Muscle layer of colon (tissue), 2 donors: ENCODE measurements at regions not wholly inside any gene's neighbourhood (a gene's known extent, or its start where the extent isn't known, plus 50 kb on each side); places are given as distances from the start of the nearest gene placed in this dataset.

Source experiments
- H3K27ac ChIP-seq: one replicate; pipeline ENCODE4 v1.7.0; 2013; ENCODE audit warnings: low read depth, mild to moderate bottlenecking, low read length, moderate library complexity
- H3K27me3 ChIP-seq, 2 donors: one replicate each; pipeline ENCODE4 v1.7.0; 2013; ENCODE audit warnings: low read length in 2 of 2, mild to moderate bottlenecking in 2 of 2; ENCODE audit not compliant: insufficient read depth in 2 of 2, control insufficient read depth in 1 of 2
- H3K36me3 ChIP-seq: one replicate; pipeline ENCODE4 v1.7.0; 2013; ENCODE audit warnings: mild to moderate bottlenecking, low read length; ENCODE audit not compliant: insufficient read depth
- H3K4me1 ChIP-seq: one replicate; pipeline ENCODE4 v1.7.0; 2013; ENCODE audit warnings: mild to moderate bottlenecking, low read length; ENCODE audit not compliant: insufficient read depth
- H3K4me3 ChIP-seq, 2 donors: one replicate each; pipeline ENCODE4 v1.7.0; 2013; ENCODE audit warnings: low read length in 2 of 2, low read depth in 1 of 2, mild to moderate bottlenecking in 1 of 2, moderate library complexity in 1 of 2
- H3K9ac ChIP-seq: one replicate; pipeline ENCODE4 v1.7.0; 2013; ENCODE audit warnings: low read length
- H3K9me3 ChIP-seq: one replicate; pipeline ENCODE4 v1.7.0; 2013; ENCODE audit warnings: mild to moderate bottlenecking, low read length
- donor health status: abdominal sarcoma.
- donor health status: Adenocarcinoma of cecum.

GRCh38 chr12:123036466-123037285, 56.2 kb downstream of the ARL6IP4 start:
- H3K4me3 ChIP-seq, result no peak overlapping the region
- H3K4me1 ChIP-seq, result peaks cover 2% of the 10 kb centered on the region
- H3K9ac ChIP-seq, result no peak overlapping the region
- H3K9me3 ChIP-seq, result no peaks in the 10 kb centered on the region
- peaks cover 15% of the 10 kb centered on the region for H3K36me3 ChIP-seq
- no peak overlapping the region for H3K27ac ChIP-seq
- H3K27me3 ChIP-seq, result no peaks in the 10 kb centered on the region

- Histone ChIP-seq H3K9me3 (no peaks in the 10 kb centered on the region), H3K4me3 (no peak overlapping the region), H3K27me3 (no peaks in the 10 kb centered on the region), H3K36me3 (peaks cover 15% of the 10 kb centered on the region), H3K27ac (no peak overlapping the region), H3K4me1 (no peaks in the 10 kb centered on the region), H3K9ac (no peak overlapping the region)
Observed at GRCh38 chr12:123035841-123036240, 55.4 kb downstream of the ARL6IP4 start.

- Histone ChIP-seq H3K27me3 (no peaks in the 10 kb centered on the region), H3K36me3 (peaks cover 15% of the 10 kb centered on the region), H3K27ac (no peak overlapping the region), H3K9ac (no peak overlapping the region), H3K4me3 (no peak overlapping the region), H3K9me3 (no peaks in the 10 kb centered on the region), H3K4me1 (no peaks in the 10 kb centered on the region)
Observed at GRCh38 chr12:123034865-123035264, 54.4 kb downstream of the ARL6IP4 start.

GRCh38 chr12:123034022-123034541, 53.6 kb downstream of the ARL6IP4 start:
- H3K36me3 ChIP-seq, result peaks cover 15% of the 10 kb centered on the region
- no peaks in the 10 kb centered on the region for H3K27me3 ChIP-seq
- no peak overlapping the region for H3K9ac ChIP-seq
- H3K9me3 ChIP-seq, result no peaks in the 10 kb centered on the region
- no peak overlapping the region for H3K27ac ChIP-seq
- no peak overlapping the region for H3K4me3 ChIP-seq
- H3K4me1 ChIP-seq, result no peaks in the 10 kb centered on the region

GRCh38 chr12:123033392-123034021, 53.0 kb downstream of the ARL6IP4 start:
- H3K9me3 ChIP-seq, result no peaks in the 10 kb centered on the region
- no peaks in the 10 kb centered on the region for H3K27me3 ChIP-seq
- H3K27ac ChIP-seq, result no peak overlapping the region
- H3K4me3 ChIP-seq, result no peak overlapping the region
- H3K9ac ChIP-seq, result no peak overlapping the region
- H3K36me3 ChIP-seq, result peaks cover 16% of the 10 kb centered on the region
- H3K4me1 ChIP-seq, result no peaks in the 10 kb centered on the region

- Histone ChIP-seq H3K9me3 (no peaks in the 10 kb centered on the region), H3K27ac (no peak overlapping the region), H3K4me3 (no peak overlapping the region), H3K27me3 (no peaks in the 10 kb centered on the region), H3K4me1 (no peaks in the 10 kb centered on the region), H3K36me3 (peaks cover 21% of the 10 kb centered on the region), H3K9ac (no peak overlapping the region)
Observed at GRCh38 chr12:123032736-123033391, 52.4 kb downstream of the ARL6IP4 start.
